GM12878 (cell line): ENCODE measurements at regions not wholly inside any gene's neighbourhood (a gene's known extent, or its start where the extent isn't known, plus 50 kb on each side); places are given as distances from the start of the nearest gene placed in this dataset.
A peak's percentile ranks its signal among the peaks of the same experiment; 100 is the strongest.

Experiments
- BMI1 ChIP-seq: fragments of 450-650 bp; IDR thresholded peaks from 2 replicates; pipeline ENCODE4 v1.6.1; 2016; ENCODE audit warnings: mild to moderate bottlenecking, moderate library complexity, borderline replicate concordance
- CUX1 ChIP-seq: IDR thresholded peaks from 2 replicates; pipeline ENCODE4 v1.6.1; 2012; ENCODE audit warnings: improper control_type of control experiment, low read depth, low read length; ENCODE audit not compliant: insufficient replicate concordance
- LARP7 ChIP-seq: fragments of 450-650 bp; IDR thresholded peaks from 2 replicates; pipeline ENCODE4 v1.6.1; 2017; ENCODE audit warnings: mild to moderate bottlenecking
- MTA2 ChIP-seq: fragments of 450-650 bp; IDR thresholded peaks from 2 replicates; pipeline ENCODE4 v1.6.1; 2016; ENCODE audit warnings: low read depth, mild to moderate bottlenecking, moderate library complexity
- NFYB ChIP-seq: IDR thresholded peaks from 2 replicates; pipeline ENCODE4 v1.6.1; 2011; ENCODE audit warnings: low read depth, mild to moderate bottlenecking, low read length, improper control_type of control experiment, moderate library complexity; ENCODE audit not compliant: insufficient read depth
- PAX8 ChIP-seq: fragments of 450-650 bp; IDR thresholded peaks from 2 replicates; pipeline ENCODE4 v1.6.1; 2017; ENCODE audit warnings: mild to moderate bottlenecking, moderate library complexity
- RAD51 ChIP-seq: fragments of 450-650 bp; IDR thresholded peaks from 2 replicates; pipeline ENCODE4 v1.6.1; 2016; ENCODE audit warnings: moderate library complexity, mild to moderate bottlenecking, inconsistent platforms
- RB1 ChIP-seq: fragments of 450-650 bp; formaldehyde crosslinking; IDR thresholded peaks from 2 replicates; pipeline ENCODE4 v1.6.1; 2017; ENCODE audit warnings: mild to moderate bottlenecking, borderline replicate concordance
- RELA ChIP-seq: fragments of 450-650 bp; IDR thresholded peaks from 2 replicates; pipeline ENCODE4 v1.8.0; 2014; ENCODE audit warnings: borderline replicate concordance; ENCODE audit not compliant: partially characterized antibody
- RFX5 ChIP-seq: IDR thresholded peaks from 2 replicates; pipeline ENCODE4 v1.6.1; 2011; ENCODE audit warnings: low read depth, low read length, improper control_type of control experiment
- SMC3 ChIP-seq: IDR thresholded peaks from 2 replicates; pipeline ENCODE4 v1.6.1; 2011; ENCODE audit warnings: low read length, improper control_type of control experiment, borderline replicate concordance
- TAF1 ChIP-seq: IDR thresholded peaks from 2 replicates; pipeline ENCODE4 v1.6.1; 2011; ENCODE audit warnings: mild to moderate bottlenecking, low read depth, low read length, borderline replicate concordance
- ZBTB40 ChIP-seq: fragments of 450-650 bp; IDR thresholded peaks from 2 replicates; pipeline ENCODE4 v1.6.1; 2016; ENCODE audit warnings: mild to moderate bottlenecking, moderate library complexity, borderline replicate concordance
- TF ChIP-seq, protein P1 (sequence below): fragments of 450-650 bp; IDR thresholded peaks from 2 replicates; pipeline ENCODE4 v1.6.1; 2016; ENCODE audit warnings: mild to moderate bottlenecking
- TF ChIP-seq, protein P2 (sequence below): fragments of 450-650 bp; formaldehyde crosslinking; IDR thresholded peaks from 2 replicates; pipeline ENCODE4 v1.4.0; 2022; ENCODE audit warnings: mild to moderate bottlenecking, moderate library complexity

GRCh38 chr18:34042423-34043146 lies 182.1 kb downstream of the NOL4 start (continued):
- TF ChIP-seq, protein P1, sequence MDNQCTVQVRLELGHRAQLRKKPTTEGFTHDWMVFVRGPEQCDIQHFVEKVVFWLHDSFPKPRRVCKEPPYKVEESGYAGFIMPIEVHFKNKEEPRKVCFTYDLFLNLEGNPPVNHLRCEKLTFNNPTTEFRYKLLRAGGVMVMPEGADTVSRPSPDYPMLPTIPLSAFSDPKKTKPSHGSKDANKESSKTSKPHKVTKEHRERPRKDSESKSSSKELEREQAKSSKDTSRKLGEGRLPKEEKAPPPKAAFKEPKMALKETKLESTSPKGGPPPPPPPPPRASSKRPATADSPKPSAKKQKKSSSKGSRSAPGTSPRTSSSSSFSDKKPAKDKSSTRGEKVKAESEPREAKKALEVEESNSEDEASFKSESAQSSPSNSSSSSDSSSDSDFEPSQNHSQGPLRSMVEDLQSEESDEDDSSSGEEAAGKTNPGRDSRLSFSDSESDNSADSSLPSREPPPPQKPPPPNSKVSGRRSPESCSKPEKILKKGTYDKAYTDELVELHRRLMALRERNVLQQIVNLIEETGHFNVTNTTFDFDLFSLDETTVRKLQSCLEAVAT: no peak
- no peak for TF ChIP-seq LARP7
- peak; percentile 83 for TF ChIP-seq MTA2
- no peak for TF ChIP-seq RB1
- no peak for TF ChIP-seq RAD51
- no peak for TF ChIP-seq BMI1
- no peak for TF ChIP-seq CUX1
- TF ChIP-seq NFYB: no peak
- no peak for TF ChIP-seq SMC3
- no peak for TF ChIP-seq RFX5
- TF ChIP-seq TAF1: no peak
- TF ChIP-seq ZBTB40: no peak
- no peak for TF ChIP-seq PAX8
- TF ChIP-seq, protein P2, sequence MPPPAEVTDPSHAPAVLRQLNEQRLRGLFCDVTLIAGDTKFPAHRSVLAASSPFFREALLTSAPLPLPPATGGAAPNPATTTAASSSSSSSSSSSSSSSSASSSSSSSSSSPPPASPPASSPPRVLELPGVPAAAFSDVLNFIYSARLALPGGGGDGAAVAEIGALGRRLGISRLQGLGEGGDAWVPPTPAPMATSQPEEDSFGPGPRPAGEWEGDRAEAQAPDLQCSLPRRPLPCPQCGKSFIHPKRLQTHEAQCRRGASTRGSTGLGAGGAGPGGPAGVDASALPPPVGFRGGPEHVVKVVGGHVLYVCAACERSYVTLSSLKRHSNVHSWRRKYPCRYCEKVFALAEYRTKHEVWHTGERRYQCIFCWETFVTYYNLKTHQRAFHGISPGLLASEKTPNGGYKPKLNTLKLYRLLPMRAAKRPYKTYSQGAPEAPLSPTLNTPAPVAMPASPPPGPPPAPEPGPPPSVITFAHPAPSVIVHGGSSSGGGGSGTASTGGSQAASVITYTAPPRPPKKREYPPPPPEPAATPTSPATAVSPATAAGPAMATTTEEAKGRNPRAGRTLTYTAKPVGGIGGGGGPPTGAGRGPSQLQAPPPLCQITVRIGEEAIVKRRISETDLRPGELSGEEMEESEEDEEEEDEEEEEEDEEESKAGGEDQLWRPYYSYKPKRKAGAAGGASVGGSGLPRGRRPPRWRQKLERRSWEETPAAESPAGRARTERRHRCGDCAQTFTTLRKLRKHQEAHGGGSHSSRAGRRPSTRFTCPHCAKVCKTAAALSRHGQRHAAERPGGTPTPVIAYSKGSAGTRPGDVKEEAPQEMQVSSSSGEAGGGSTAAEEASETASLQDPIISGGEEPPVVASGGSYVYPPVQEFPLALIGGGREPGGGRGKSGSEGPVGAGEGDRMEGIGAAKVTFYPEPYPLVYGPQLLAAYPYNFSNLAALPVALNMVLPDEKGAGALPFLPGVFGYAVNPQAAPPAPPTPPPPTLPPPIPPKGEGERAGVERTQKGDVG (CRISPR knock-in tag): no peak
- no peak for TF ChIP-seq RELA
